ENCODE measurements at regions not wholly inside any gene's neighbourhood (a gene's known extent, or its start where the extent isn't known, plus 50 kb on each side); places are given as distances from the start of the nearest gene placed in this dataset.
A peak's percentile ranks its signal among the peaks of the same experiment; 100 is the strongest.
"Not testable (repeated sequence)": the region's sequence is repeated elsewhere in the genome, so short reads cannot be mapped to it uniquely, and the experiment has no call there.

- no peak for DNase-seq (ENCODE audit: low read depth)
These were observed 542.9 kb upstream of the GRIA3 start for GRCh38 chrX:122641136-122641535.

DNA sequence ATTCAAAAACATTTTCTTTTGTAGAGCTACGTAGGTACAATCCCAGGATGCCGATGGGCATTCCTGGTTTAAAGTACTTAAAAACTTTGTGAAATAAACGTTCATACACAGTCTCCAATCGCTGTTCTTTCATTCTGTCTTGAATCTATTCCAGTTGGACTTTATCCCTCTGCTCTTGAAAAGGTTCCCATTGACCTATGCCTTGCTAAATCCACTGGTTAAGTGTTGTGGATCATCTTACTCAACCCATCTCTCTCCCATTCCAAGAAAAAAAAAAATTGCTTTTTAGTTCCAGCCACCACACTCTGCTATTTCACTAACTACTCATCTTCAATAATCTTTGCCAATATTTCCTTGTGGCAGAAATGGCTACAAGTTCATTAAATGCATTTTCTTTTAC lies 542.3 kb upstream of the GRIA3 start:
- no peak for DNase-seq (ENCODE audit: low read depth)

DNA sequence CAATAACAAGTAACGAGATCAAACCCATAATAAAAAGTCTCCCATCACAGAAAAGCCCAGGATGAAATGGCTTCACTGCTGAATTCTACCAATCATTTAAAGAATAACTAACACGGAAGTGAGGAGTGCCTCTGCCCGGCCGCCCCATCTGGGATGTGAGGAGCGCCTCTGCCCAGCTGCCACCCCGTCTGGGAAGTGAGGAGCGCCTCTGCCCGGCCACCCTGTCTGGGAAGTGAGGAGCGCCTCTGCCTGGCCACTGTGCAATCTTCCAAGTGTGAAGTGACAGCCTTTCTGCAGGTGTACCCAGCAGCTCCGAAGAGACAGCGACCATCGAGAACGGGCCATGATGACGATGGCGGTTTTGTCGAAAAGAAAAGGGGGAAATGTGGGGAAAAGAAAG lies 528.8 kb upstream of the GRIA3 start:
- DNase-seq (ENCODE audit: low read depth), result not testable (repeated sequence)

DNA sequence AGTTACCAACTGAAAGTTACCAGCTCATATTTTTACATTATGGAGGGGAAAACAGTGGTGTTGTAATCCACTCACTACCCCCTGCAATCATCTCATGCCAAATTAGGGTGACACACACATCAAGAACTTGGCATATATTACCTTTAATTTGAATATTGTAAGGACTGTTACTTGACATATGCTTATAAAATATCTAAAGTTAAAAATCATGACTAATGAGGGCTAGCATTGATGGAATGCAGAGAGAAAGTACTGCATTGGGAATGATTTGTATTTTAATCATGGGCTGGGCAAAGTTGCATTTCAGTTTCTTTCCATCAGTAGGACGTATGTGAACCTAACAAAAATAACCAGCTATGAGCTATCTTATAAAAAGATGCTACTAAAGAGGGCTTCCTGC lies 517.5 kb upstream of the GRIA3 start:
- no peak for DNase-seq (ENCODE audit: low read depth)

GRCh38 chrX:122667667-122668066 lies 516.4 kb upstream of the GRIA3 start:
- DNase-seq (ENCODE audit: low read depth), result no peak

- DNase-seq (ENCODE audit: low read depth), result no peak
These were observed 480.3 kb upstream of the GRIA3 start for GRCh38 chrX:122703762-122704161.

- DNase-seq (ENCODE audit: low read depth), result no peak
These were observed 444.3 kb upstream of the GRIA3 start for GRCh38 chrX:122739770-122740169.

DNA sequence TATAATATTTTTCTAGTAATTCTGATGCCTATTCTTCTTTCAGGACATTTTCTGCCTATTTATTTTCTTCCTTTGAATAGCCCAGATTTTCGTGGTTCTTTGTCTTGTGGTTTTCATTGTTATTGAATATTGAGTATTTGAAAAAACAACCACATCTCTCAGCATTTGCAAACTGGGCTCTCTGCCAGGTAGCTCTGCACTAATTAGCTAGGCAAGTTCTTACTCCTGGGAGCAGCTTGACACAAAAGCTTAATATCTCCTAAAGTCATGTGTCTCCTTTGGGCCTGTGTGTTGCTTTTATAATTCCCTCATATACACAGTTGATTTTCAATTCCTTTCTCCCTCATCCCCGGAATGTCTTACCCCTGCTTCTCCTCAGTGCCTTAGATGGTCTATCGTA lies 413.5 kb upstream of the GRIA3 start:
- no peak for DNase-seq (ENCODE audit: low read depth)

DNA sequence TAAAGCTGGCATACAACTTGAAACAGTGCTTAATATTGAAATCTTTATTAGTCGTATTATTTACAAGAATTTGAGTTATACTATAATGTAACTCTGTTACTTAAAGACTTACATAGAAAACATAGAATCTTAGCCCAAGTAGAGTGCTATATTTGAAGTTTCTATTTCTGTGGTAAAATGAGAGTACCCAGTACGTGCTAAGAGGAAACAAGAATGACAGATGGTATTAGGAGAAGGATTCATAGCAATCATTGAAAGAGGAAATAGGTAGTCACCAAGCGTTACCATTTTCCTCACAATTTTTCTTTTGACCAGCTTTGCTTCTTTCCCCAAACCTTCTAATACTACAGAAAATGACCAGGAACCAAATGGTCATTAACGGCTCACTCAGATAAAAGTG lies 412.1 kb upstream of the GRIA3 start:
- DNase-seq (ENCODE audit: low read depth), result no peak

GRCh38 chrX:122777766-122778165 lies 406.3 kb upstream of the GRIA3 start:
- no peak for DNase-seq (ENCODE audit: low read depth)

DNA sequence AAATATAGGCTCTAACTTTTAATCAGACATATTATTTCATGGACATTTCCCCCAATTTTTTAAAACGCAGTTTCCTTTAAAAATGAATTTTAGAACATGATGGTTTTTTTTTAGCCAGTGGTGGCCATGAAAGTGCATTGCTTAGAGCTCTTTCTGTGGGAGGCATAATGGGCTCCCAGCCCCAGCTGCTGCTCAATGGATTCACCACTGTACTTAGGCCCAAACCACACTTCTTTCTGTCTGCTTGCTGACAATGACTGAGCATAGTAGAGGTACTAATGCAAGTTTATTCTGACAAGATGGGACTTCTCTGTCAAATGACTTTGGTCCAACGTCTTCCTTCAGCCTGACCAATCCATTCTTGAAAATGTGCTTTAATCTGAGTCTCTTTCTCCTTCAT lies 400.2 kb upstream of the GRIA3 start:
- no peak for DNase-seq (ENCODE audit: low read depth)

- no peak for DNase-seq (ENCODE audit: low read depth)
These were observed 396.8 kb upstream of the GRIA3 start for GRCh38 chrX:122787231-122787630.

GRCh38 chrX:122788216-122788615 lies 395.9 kb upstream of the GRIA3 start:
- no peak for DNase-seq (ENCODE audit: low read depth)

DNA sequence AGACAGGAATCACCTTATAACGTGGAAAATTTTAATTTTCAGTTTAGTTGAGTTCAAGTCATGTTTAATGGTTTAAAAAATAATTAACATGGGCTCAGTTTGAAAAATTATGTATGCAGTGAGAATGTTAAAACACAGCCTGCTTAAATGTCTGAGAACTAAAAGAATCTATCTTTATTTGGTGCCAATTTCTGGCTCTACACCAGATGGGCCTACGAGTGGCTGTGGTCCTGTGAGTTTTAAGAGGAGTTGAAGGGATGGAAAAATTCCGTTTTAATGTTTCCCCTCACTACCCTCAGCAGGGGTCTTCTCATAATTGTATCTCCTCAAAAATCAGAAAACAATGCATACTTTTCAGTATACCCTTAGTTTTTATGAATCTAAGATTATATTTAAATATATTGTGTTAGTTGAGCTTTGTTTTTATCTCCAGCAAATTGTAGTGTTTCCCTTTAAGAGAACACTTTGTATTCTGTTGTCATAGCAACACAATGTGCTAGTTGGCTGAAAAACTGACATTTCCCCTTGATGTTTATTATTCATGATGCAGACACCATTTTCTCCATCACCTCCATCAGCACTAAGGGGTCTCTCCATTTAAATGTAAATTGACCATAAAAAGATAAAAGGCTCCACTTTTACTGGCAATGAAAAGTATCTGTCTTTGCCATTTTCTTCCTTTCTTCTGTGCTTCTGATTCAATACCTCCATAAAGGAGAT lies 393.5 kb upstream of the GRIA3 start:
- DNase-seq (ENCODE audit: low read depth), result no peak

- no peak for DNase-seq (ENCODE audit: low read depth)
These were observed 370.2 kb upstream of the GRIA3 start for GRCh38 chrX:122813876-122814275.

DNA sequence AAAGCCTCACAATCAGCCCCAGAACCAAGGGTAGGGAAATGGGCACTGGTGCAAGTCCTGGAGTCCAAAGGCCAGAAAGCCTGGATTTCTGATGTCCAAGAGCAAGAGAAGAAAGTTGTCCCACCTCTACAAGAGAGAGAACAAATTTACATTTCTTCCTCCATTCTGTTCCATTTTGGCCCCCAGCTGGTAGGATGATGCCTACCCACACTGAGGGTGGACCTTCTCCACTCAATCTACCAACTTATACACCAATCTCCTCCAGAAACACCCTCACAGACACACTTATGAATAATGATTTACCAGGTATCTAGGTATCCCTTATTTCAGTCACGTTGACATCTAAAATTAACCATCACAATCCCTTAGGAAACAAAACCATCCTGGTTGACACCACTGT lies 367.8 kb upstream of the GRIA3 start:
- peak; percentile 3 for DNase-seq (ENCODE audit: low read depth)

GRCh38 chrX:122817321-122817955 lies 366.6 kb upstream of the GRIA3 start:
- DNase-seq (ENCODE audit: low read depth), result no peak

- DNase-seq (ENCODE audit: low read depth), result no peak
These were observed 366.0 kb upstream of the GRIA3 start for GRCh38 chrX:122818068-122818467.

- DNase-seq (ENCODE audit: low read depth), result no peak
These were observed 350.8 kb upstream of the GRIA3 start for GRCh38 chrX:122833230-122833629.

DNA sequence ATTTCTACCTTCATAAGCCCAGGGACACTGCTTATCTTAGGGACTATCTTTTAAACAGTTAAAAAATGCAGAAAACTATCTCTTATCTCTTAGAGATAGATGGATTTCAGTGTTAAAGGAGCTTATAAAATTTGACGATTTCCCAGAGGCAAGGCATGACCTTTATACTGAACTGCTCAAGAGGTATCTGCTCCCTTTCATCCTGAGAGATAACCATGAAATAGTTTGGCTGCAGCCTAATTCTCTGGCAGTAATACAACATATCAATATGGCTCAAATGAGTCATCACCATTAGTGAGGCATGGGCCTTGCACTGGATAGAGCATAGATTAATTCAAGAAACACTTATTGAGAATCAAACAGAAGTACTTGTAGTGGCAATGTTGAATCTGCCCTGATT lies 348.2 kb upstream of the GRIA3 start:
- no peak for DNase-seq (ENCODE audit: low read depth)

DNA sequence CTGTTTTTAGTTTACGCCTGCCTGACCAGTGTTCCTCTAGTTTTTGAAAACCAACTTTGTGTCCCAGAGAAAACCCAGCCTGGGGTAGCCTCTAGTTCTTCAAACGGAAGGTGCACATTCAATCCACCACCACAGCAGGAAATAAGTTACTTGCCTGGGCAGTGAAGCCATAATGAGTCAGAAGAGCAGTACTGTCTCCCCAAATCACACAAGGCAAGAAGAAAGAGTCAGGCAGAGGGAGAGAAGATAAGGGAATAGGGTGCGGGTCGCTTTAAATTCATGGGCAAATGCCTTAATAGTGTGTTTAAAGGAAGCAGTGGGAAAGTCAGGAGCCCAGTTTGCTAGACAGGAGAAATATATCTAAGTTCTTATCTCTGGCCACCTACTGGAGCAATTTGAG lies 333.8 kb upstream of the GRIA3 start:
- no peak for DNase-seq (ENCODE audit: low read depth)

GRCh38 chrX:122856205-122856604 lies 327.9 kb upstream of the GRIA3 start:
- no peak for DNase-seq (ENCODE audit: low read depth)

DNA sequence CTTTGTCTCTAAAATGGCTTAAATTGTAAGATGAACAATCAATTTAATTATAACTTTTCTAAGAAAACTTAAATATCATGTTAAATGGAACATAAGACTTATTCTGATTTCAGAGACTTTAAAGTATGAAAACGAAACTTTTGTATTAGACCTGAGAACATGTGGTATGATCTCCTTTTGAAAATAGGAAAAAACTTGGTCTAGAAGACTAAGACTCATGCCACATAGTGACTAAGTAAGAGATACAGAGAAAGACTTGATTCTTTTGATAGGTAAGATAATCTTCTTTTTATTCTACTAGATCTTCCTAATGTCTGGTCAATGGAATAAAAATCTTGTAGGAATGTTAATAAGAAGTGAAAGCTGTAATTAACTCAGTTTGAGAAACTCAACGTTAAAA lies 326.3 kb upstream of the GRIA3 start:
- DNase-seq (ENCODE audit: low read depth), result no peak

All from myocyte (in vitro differentiated cells).